ENCODE measurements at regions not wholly inside any gene's neighbourhood (a gene's known extent, or its start where the extent isn't known, plus 50 kb on each side); places are given as distances from the start of the nearest gene placed in this dataset.

GRCh38 chr13:97749174-97749573 lies 204.3 kb upstream of the IPO5 start:
- ATAC-seq: no peak; the same call in 2 of the 3 replicates
- 6% methylated on average over 5 of the region's 5 CpGs for WGBS (ENCODE audit: low lambda C conversion rate)
- Histone ChIP-seq H3K9ac (ENCODE audit: insufficient read depth, low read depth, low read length) (no peak overlapping the region), H3K4me2 (ENCODE audit: low read depth, low read length) (no peak overlapping the region), H3K27ac (ENCODE audit: extremely low read length, insufficient read depth, low read length) (no peak overlapping the region), H3K27me3 (ENCODE audit: control insufficient read depth in 1 of 2, insufficient read depth in 2 of 2, low read length in 2 of 2) (no peaks in the 10 kb centered on the region; a peak in 1 of 5 replicates), H3K4me3 (replicated peaks in 1 of 3; ENCODE audit: insufficient read depth in 1 of 3, low read depth in 2 of 3, low read length in 3 of 3) (no peak overlapping the region), H3K36me3 (replicated peaks in 1 of 2; ENCODE audit: control insufficient read depth in 1 of 2, insufficient read depth in 2 of 2, low read length in 2 of 2) (no peaks in the 10 kb centered on the region), H3K4me1 (ENCODE audit: insufficient read depth, low read length) (no peaks in the 10 kb centered on the region), H2AFZ (ENCODE audit: low read length) (no peak overlapping the region), H4K20me1 (ENCODE audit: insufficient read depth, low read length) (no peaks in the 10 kb centered on the region), H3K9me3 (ENCODE audit: low read length) (no peaks in the 10 kb centered on the region), H3K79me2 (ENCODE audit: insufficient read depth, low read length) (no peaks in the 10 kb centered on the region)
- no peak for FAIRE-seq
- no TSS peak for BruUV-seq (replicated peaks)
- ChIA-PET CTCF (ENCODE audit: low intra/inter-chr PET ratio, low total read pairs) (no interaction called here), POLR2A (no interaction called here)
- TF ChIP-seq STAG1 (CRISPR knock-in tag; IDR thresholded peaks at IDR 0.05) (peak; percentile 32), U2AF1 (optimal IDR thresholded peaks at IDR 0.05; ENCODE audit: low read depth, low read length) (no peak), CTCF (CRISPR knock-in tag; IDR thresholded peaks at IDR 0.05) (peak; percentile 39), HNF1B (CRISPR knock-in tag; IDR thresholded peaks at IDR 0.05) (no peak), ZNF574 (CRISPR knock-in tag; IDR thresholded peaks at IDR 0.05) (peak; percentile 76), SRSF1 (optimal IDR thresholded peaks at IDR 0.05; ENCODE audit: low read depth, low read length) (no peak), MAFF (IDR thresholded peaks at IDR 0.05; ENCODE audit: low read depth, low read length) (no peak)
- intact Hi-C loops (cut with micrococcal nuclease; ENCODE audit: unreplicated experiment) (no loop called here), in situ Hi-C loops (cut with HindIII; ENCODE audit: extremely low pct_ligation_motif_present, low pct_unique_long_range_greater_than_20kb) (no loop called here)
- peak; percentile 9 for DNase-seq (ENCODE audit: low spot score)
